ENCODE measurements at regions not wholly inside any gene's neighbourhood (a gene's known extent, or its start where the extent isn't known, plus 50 kb on each side); places are given as distances from the start of the nearest gene placed in this dataset.

GRCh38 chr4:22947851-22948250 lies 255.1 kb downstream of the GBA3 start:
- DNase-seq (ENCODE audit: low spot score in 2 of 2) (no peak), ATAC-seq (no peak)
- Mint-ChIP-seq H3K9me3 (peaks cover 14% of the 10 kb centered on the region), H3K4me1 (no peaks in the 10 kb centered on the region), H3K36me3 (no peaks in the 10 kb centered on the region), H3K4me3 (no peak overlapping the region), H3K27ac (no peak overlapping the region)

DNA sequence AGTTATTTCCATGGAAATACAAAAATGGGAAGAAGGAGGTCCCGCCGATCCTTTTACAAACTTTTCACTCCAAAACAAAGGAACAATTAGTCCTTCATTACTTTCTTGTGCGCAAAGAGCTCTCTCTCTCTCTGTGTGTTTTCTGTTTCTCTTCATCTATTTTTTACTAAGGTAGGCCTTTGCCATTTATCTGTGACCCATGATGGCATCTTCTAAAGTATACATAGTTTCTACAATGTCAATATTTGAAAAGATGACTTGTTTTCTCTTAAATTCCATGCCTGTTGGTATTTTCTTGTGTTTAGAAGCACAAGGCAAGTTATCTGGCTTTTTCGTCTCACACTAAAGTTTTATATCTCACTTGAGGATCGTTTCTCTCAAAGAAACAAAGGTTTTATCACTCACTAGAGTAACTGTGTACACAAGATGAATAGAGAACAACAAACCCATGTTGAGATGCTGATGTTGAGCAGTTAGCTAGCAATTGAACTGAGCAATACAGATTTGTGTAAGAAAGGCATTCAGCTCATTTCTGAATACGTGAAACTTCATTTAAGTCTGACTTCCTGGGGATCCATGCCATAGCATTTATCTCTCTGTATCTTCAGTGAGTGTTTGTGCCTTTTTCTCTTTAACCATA lies 250.3 kb downstream of the GBA3 start:
- Mint-ChIP-seq H3K27ac (no peak overlapping the region), H3K4me3 (no peak overlapping the region), H3K36me3 (no peaks in the 10 kb centered on the region), H3K9me3 (peaks cover 20% of the 10 kb centered on the region), H3K4me1 (no peaks in the 10 kb centered on the region)
- DNase-seq (ENCODE audit: low spot score in 2 of 2) (no peak), ATAC-seq (no peak)

- Mint-ChIP-seq H3K36me3 (no peaks in the 10 kb centered on the region), H3K4me1 (no peaks in the 10 kb centered on the region), H3K27ac (no peak overlapping the region), H3K4me3 (no peak overlapping the region), H3K9me3 (peaks cover 15% of the 10 kb centered on the region)
- DNase-seq (ENCODE audit: low spot score in 2 of 2) (no peak), ATAC-seq (no peak)
Observed at GRCh38 chr4:22941688-22942375, 249.1 kb downstream of the GBA3 start.

- Mint-ChIP-seq H3K36me3 (no peaks in the 10 kb centered on the region), H3K4me3 (no peak overlapping the region), H3K4me1 (no peaks in the 10 kb centered on the region), H3K9me3 (peaks cover 8% of the 10 kb centered on the region), H3K27ac (no peak overlapping the region)
- ATAC-seq (no peak), DNase-seq (ENCODE audit: low spot score in 2 of 2) (no peak)
Observed at GRCh38 chr4:22932326-22932725, 239.6 kb downstream of the GBA3 start.

GRCh38 chr4:22922426-22922825 lies 229.7 kb downstream of the GBA3 start:
- DNase-seq (ENCODE audit: low spot score in 2 of 2) (no peak), ATAC-seq (no peak)
- Mint-ChIP-seq H3K4me3 (no peak overlapping the region), H3K4me1 (no peaks in the 10 kb centered on the region), H3K9me3 (peaks cover 30% of the 10 kb centered on the region), H3K27ac (no peak overlapping the region), H3K36me3 (no peaks in the 10 kb centered on the region)

- Mint-ChIP-seq H3K27ac (no peak overlapping the region), H3K4me3 (no peak overlapping the region), H3K36me3 (no peaks in the 10 kb centered on the region), H3K4me1 (no peaks in the 10 kb centered on the region), H3K9me3 (peaks cover 27% of the 10 kb centered on the region)
- ATAC-seq: no peak
- no peak for DNase-seq (ENCODE audit: low spot score in 2 of 2)
Observed at GRCh38 chr4:22921936-22922335, 229.2 kb downstream of the GBA3 start.

GRCh38 chr4:22911285-22911684 lies 218.5 kb downstream of the GBA3 start:
- peaks cover 19% of the 10 kb centered on the region for H3K9me3 Mint-ChIP-seq
- no peaks in the 10 kb centered on the region for H3K4me1 Mint-ChIP-seq
- DNase-seq (ENCODE audit: low spot score in 2 of 2) (no peak), ATAC-seq (no peak)
- no peaks in the 10 kb centered on the region for H3K36me3 Mint-ChIP-seq
- no peak overlapping the region for H3K27ac Mint-ChIP-seq
- H3K4me3 Mint-ChIP-seq: no peak overlapping the region

- ATAC-seq: no peak
- Mint-ChIP-seq H3K27ac (no peak overlapping the region), H3K9me3 (peaks cover 22% of the 10 kb centered on the region), H3K4me3 (no peak overlapping the region), H3K4me1 (no peaks in the 10 kb centered on the region), H3K36me3 (no peaks in the 10 kb centered on the region)
- no peak for DNase-seq (ENCODE audit: low spot score in 2 of 2)
Observed at GRCh38 chr4:22910200-22910599, 217.5 kb downstream of the GBA3 start.

- peaks cover 23% of the 10 kb centered on the region for H3K9me3 Mint-ChIP-seq
- ATAC-seq (no peak), DNase-seq (ENCODE audit: low spot score in 2 of 2) (no peak)
- H3K4me1 Mint-ChIP-seq: no peaks in the 10 kb centered on the region
- H3K36me3 Mint-ChIP-seq: no peaks in the 10 kb centered on the region
- no peak overlapping the region for H3K27ac Mint-ChIP-seq
- H3K4me3 Mint-ChIP-seq: no peak overlapping the region
Observed at GRCh38 chr4:22906045-22906444, 213.3 kb downstream of the GBA3 start.

DNA sequence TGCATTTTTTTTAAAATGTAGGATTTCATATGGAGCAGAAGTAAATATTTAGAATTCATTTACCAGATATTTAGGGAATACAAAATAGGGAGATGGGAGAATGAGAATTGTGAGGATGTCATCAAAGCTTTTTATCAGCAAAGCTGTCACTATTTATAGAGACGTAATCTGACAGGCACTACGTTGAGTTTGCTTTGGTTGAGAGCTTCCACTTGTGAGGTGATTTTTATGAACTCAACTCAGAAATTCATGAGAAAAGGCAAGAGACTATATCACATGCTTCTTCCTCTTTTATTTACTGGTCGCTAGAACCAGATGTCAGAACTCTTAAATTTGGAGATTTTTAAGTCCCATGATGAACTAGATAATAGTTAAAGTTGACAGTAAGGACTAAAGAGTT lies 211.2 kb downstream of the GBA3 start:
- H3K4me3 Mint-ChIP-seq: no peak overlapping the region
- DNase-seq (ENCODE audit: low spot score in 2 of 2) (no peak), ATAC-seq (no peak)
- H3K9me3 Mint-ChIP-seq: peaks cover 8% of the 10 kb centered on the region
- no peaks in the 10 kb centered on the region for H3K36me3 Mint-ChIP-seq
- no peak overlapping the region for H3K27ac Mint-ChIP-seq
- H3K4me1 Mint-ChIP-seq: no peaks in the 10 kb centered on the region

DNA sequence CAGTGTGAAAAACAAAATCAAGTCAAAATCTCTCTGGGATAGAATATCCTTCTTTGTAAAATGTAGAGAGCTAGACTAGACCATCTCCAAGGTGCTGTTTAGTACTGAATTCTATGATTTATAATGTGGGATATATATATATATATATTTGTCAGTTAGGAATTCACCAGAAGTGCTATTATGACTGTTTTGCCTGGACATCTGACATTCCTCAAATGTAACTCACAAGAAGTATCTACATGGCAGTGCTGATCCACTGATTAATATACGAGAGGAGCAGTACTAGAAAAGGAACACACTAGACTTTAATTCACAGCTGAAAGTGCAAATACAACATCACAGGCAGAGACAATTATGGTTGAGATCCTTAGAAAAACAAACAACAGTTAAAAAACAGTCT lies 208.9 kb downstream of the GBA3 start:
- ATAC-seq: no peak

GRCh38 chr4:22900876-22901275 lies 208.1 kb downstream of the GBA3 start:
- no peak for DNase-seq (ENCODE audit: low spot score in 2 of 2)
- H3K4me1 Mint-ChIP-seq: no peaks in the 10 kb centered on the region
- no peaks in the 10 kb centered on the region for H3K36me3 Mint-ChIP-seq
- H3K27ac Mint-ChIP-seq: no peak overlapping the region
- ATAC-seq: no peak
- H3K4me3 Mint-ChIP-seq: no peak overlapping the region
- peaks cover 4% of the 10 kb centered on the region for H3K9me3 Mint-ChIP-seq

More for the DNA sequence above, 208.9 kb downstream of the GBA3 start:
- H3K27ac Mint-ChIP-seq: no peak overlapping the region
- DNase-seq (ENCODE audit: low spot score in 2 of 2): no peak
- no peaks in the 10 kb centered on the region for H3K36me3 Mint-ChIP-seq
- H3K9me3 Mint-ChIP-seq: peaks cover 8% of the 10 kb centered on the region
- no peak overlapping the region for H3K4me3 Mint-ChIP-seq
- no peaks in the 10 kb centered on the region for H3K4me1 Mint-ChIP-seq

DNA sequence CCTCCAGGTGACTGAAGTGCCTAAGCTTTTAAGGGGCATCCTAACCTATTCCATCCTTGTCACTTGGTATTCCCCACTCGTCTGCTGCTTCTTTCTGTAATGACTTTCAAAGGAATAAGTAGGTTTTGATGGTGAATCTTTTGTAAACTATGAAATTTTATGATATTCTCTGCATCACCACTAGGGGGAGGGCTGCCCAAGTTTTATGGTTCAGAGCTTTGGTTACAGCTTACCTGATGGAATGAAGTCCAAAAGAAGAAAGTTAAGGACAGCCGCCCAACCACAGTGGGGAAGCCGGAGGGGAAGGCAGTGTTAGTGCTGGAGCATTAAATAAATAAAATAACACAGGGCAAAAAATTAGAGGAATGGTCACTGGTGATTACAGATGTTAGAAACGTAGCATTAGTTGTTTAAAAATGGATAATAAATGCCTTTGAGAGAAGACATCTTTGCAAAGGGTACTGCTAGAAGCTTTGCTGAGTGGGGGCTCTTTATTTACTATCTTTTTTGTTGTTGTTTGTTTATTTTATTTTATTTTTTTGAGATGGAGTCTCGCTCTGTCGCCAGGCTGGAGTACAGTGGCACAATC lies 204.9 kb downstream of the GBA3 start:
- H3K9me3 Mint-ChIP-seq: peaks cover 8% of the 10 kb centered on the region

GRCh38 chr4:22895482-22895881 lies 202.7 kb downstream of the GBA3 start:
- no peak overlapping the region for H3K27ac Mint-ChIP-seq
- H3K4me1 Mint-ChIP-seq: no peaks in the 10 kb centered on the region
- no peak for DNase-seq (ENCODE audit: low spot score in 2 of 2)
- no peaks in the 10 kb centered on the region for H3K36me3 Mint-ChIP-seq
- ATAC-seq: no peak
- H3K4me3 Mint-ChIP-seq: no peak overlapping the region
- peaks cover 8% of the 10 kb centered on the region for H3K9me3 Mint-ChIP-seq

More for the DNA sequence above, 204.9 kb downstream of the GBA3 start:
- ATAC-seq: no peak
- Mint-ChIP-seq H3K4me3 (no peak overlapping the region), H3K27ac (no peak overlapping the region), H3K4me1 (no peaks in the 10 kb centered on the region), H3K36me3 (no peaks in the 10 kb centered on the region)
- DNase-seq (ENCODE audit: low spot score in 2 of 2): no peak

DNA sequence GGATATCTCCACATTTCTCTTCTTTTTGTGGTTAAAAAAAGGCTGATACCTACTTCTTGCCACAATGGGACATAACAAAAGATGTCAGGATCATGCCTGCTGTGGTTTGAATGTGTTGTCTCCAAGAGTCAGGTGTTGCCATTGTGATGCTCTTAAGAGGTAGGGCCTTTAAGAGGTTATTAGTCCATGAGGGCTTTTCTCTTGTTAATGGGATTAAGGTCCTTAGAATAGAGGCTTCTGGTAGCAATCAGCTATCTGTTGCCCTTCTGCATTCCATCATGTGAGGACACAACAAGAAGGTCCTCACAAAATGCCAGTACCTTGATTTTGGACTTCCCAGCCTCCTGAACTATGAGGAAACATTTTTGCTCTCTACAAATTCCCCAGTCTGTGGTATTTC lies 191.4 kb downstream of the GBA3 start:
- DNase-seq (ENCODE audit: low spot score in 2 of 2) (no peak), ATAC-seq (no peak)
- no peak overlapping the region for H3K4me3 Mint-ChIP-seq
- H3K4me1 Mint-ChIP-seq: no peaks in the 10 kb centered on the region
- H3K27ac Mint-ChIP-seq: no peak overlapping the region
- H3K9me3 Mint-ChIP-seq: peaks cover 16% of the 10 kb centered on the region
- no peaks in the 10 kb centered on the region for H3K36me3 Mint-ChIP-seq

- Mint-ChIP-seq H3K36me3 (no peaks in the 10 kb centered on the region), H3K9me3 (peaks cover 12% of the 10 kb centered on the region), H3K4me1 (no peaks in the 10 kb centered on the region), H3K4me3 (no peak overlapping the region), H3K27ac (no peak overlapping the region)
- no peak for DNase-seq (ENCODE audit: low spot score in 2 of 2)
- ATAC-seq: no peak
Observed at GRCh38 chr4:22881411-22881810, 188.7 kb downstream of the GBA3 start.
